A673 (cell line): ENCODE measurements at regions not wholly inside any gene's neighbourhood (a gene's known extent, or its start where the extent isn't known, plus 50 kb on each side); places are given as distances from the start of the nearest gene placed in this dataset.

Source experiments
- BruUV-seq: library from RNA; stranded (reverse); fragments of 400-500 nt; replicated peaks from 2 replicates; lab custom pipeline; 2021; lab: Mats Ljungman, UMichigan
- CTCF ChIA-PET: fragments of 300-600 bp; sonication (Branson Sonifier 250); formaldehyde crosslinking; loops from one replicate; lab custom pipeline; 2022; ENCODE audit warnings: antibody characterized with exemption; lab: Charles Lee
- POLR2A ChIA-PET: fragments of 300-600 bp; sonication (Branson Sonifier 250); formaldehyde crosslinking; loops from one replicate; lab custom pipeline; 2022; ENCODE audit warnings: antibody characterized with exemption; ENCODE audit not compliant: low non-redundant PET; lab: Charles Lee
- DNase-seq: peaks from one replicate; pipeline ENCODE4 v3.0.0-alpha.2; 2015; ENCODE audit warnings: low spot score
- H3K27ac ChIP-seq: fragments of 200-600 bp; sonication (generic); 2 replicates; pipeline ENCODE4 v1.5.1; 2016; ENCODE audit warnings: mixed run types, low read depth, mild to moderate bottlenecking, mixed read lengths, antibody characterized with exemption, low read length; ENCODE audit not compliant: poor library complexity, severe bottlenecking
- H3K27me3 ChIP-seq: fragments of 200-600 bp; sonication (generic); replicated peaks from 2 replicates; pipeline ENCODE4 v1.6.1; 2017; ENCODE audit warnings: mixed run types, low read depth, mild to moderate bottlenecking, mixed read lengths, antibody characterized with exemption, low read length; ENCODE audit not compliant: insufficient read depth, poor library complexity
- H3K36me3 ChIP-seq: fragments of 200-600 bp; sonication (generic); 2 replicates; pipeline ENCODE4 v1.6.1; 2016; ENCODE audit warnings: mixed run types, mild to moderate bottlenecking, mixed read lengths, antibody characterized with exemption, low read length; ENCODE audit not compliant: insufficient read depth, poor library complexity, severe bottlenecking
- H3K4me1 ChIP-seq: fragments of 200-600 bp; sonication (generic); 2 replicates; pipeline ENCODE4 v1.6.1; 2017; ENCODE audit warnings: mixed run types, mild to moderate bottlenecking, mixed read lengths, antibody characterized with exemption, low read length; ENCODE audit not compliant: insufficient read depth, poor library complexity, severe bottlenecking
- H3K4me3 ChIP-seq: fragments of 200-600 bp; sonication (generic); 2 replicates; pipeline ENCODE4 v1.5.1; 2016; ENCODE audit warnings: low read depth, mixed run types, mild to moderate bottlenecking, mixed read lengths, low read length; ENCODE audit not compliant: poor library complexity, severe bottlenecking
- H3K9me3 ChIP-seq: fragments of 200-600 bp; sonication (generic); 2 replicates; pipeline ENCODE4 v1.6.1; 2016; ENCODE audit warnings: mixed run types, low read depth, mild to moderate bottlenecking, mixed read lengths, antibody characterized with exemption, low read length; ENCODE audit not compliant: poor library complexity, severe bottlenecking
- EZH2 ChIP-seq: fragments of 200-600 bp; sonication (generic); IDR thresholded peaks from 2 replicates; pipeline ENCODE4 v1.6.1; 2017; ENCODE audit warnings: borderline replicate concordance, low read depth, mild to moderate bottlenecking, mixed read lengths, antibody characterized with exemption, low read length; ENCODE audit not compliant: poor library complexity, severe bottlenecking
- intact Hi-C: fragments of 100-400 bp; cut with micrococcal nuclease; formaldehyde crosslinking; loops from one replicate; pipeline ENCODE4 v1.10.0; 2022; ENCODE audit not compliant: unreplicated experiment
- TF ChIP-seq, protein P1 (sequence below): fragments of 300-800, 200-600 bp; sonication (generic); conservative IDR thresholded peaks from 2 replicates; pipeline ENCODE4 v1.5.1; 2017; ENCODE audit warnings: low read depth, mild to moderate bottlenecking, antibody characterized with exemption, low read length, moderate library complexity, mixed read lengths

DNA sequence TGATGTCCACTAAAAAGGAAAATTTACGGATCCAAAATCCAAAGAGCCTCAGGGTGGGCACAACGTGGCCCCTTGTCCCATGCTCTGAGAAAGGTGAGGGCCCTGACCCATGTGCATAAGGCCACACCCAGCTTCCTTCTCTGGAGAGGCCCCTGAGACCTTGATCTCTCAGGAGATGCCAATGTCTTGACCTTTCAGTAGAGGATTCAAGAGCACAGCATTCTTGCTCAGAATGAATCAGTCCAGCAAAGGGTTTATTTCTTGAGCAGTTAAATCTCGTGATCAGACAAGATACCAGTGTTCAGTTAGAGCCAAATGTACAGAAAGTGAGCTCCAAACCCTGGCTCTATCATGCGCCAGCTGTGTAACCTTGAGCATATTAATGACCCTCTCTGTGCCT lies 115.9 kb upstream of the DAPK1 start:
- ChIA-PET POLR2A (no interaction called here), CTCF (no interaction called here)
- no peaks in the 10 kb centered on the region for H3K27me3 ChIP-seq
- TF ChIP-seq EZH2, result no peak
- TF ChIP-seq, protein P1, sequence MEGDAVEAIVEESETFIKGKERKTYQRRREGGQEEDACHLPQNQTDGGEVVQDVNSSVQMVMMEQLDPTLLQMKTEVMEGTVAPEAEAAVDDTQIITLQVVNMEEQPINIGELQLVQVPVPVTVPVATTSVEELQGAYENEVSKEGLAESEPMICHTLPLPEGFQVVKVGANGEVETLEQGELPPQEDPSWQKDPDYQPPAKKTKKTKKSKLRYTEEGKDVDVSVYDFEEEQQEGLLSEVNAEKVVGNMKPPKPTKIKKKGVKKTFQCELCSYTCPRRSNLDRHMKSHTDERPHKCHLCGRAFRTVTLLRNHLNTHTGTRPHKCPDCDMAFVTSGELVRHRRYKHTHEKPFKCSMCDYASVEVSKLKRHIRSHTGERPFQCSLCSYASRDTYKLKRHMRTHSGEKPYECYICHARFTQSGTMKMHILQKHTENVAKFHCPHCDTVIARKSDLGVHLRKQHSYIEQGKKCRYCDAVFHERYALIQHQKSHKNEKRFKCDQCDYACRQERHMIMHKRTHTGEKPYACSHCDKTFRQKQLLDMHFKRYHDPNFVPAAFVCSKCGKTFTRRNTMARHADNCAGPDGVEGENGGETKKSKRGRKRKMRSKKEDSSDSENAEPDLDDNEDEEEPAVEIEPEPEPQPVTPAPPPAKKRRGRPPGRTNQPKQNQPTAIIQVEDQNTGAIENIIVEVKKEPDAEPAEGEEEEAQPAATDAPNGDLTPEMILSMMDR, result no peak
- H3K4me1 ChIP-seq, result peaks cover 25% of the 10 kb centered on the region
- H3K27ac ChIP-seq, result no peak overlapping the region
- no peak overlapping the region for H3K4me3 ChIP-seq
- H3K36me3 ChIP-seq, result no peaks in the 10 kb centered on the region
- DNase-seq, result no peak
- intact Hi-C loops, result no loop called here
- no TSS peak for BruUV-seq
- no peaks in the 10 kb centered on the region for H3K9me3 ChIP-seq

DNA sequence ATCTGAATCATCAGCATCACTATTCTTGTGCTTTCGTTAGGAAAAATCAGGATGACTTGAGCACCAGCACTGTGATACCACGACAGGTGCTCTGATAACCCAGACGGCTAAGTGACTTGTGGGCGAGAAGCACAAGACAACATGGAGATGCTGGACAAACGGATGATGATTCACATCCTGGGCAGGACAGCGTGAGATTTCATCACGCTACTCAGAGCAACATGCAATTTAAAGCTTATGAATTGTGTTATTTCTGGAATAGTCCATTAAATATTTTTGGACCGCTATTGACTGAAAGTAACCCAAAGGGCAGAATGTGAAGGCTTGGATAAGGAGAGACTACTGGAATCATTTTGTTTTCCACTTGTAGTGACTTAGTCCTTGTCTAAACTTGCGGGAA lies 114.8 kb upstream of the DAPK1 start:
- TF ChIP-seq, protein P1, result no peak
- no peak for TF ChIP-seq EZH2
- no peaks in the 10 kb centered on the region for H3K9me3 ChIP-seq
- DNase-seq, result peak; percentile 57
- intact Hi-C loops, result no loop called here
- POLR2A ChIA-PET, result no interaction called here
- no peak overlapping the region for H3K27ac ChIP-seq
- H3K27me3 ChIP-seq, result no peaks in the 10 kb centered on the region
- CTCF ChIA-PET, result no interaction called here
- peaks cover 25% of the 10 kb centered on the region for H3K4me1 ChIP-seq
- H3K4me3 ChIP-seq, result no peak overlapping the region
- H3K36me3 ChIP-seq, result no peaks in the 10 kb centered on the region
- BruUV-seq, result no TSS peak

DNA sequence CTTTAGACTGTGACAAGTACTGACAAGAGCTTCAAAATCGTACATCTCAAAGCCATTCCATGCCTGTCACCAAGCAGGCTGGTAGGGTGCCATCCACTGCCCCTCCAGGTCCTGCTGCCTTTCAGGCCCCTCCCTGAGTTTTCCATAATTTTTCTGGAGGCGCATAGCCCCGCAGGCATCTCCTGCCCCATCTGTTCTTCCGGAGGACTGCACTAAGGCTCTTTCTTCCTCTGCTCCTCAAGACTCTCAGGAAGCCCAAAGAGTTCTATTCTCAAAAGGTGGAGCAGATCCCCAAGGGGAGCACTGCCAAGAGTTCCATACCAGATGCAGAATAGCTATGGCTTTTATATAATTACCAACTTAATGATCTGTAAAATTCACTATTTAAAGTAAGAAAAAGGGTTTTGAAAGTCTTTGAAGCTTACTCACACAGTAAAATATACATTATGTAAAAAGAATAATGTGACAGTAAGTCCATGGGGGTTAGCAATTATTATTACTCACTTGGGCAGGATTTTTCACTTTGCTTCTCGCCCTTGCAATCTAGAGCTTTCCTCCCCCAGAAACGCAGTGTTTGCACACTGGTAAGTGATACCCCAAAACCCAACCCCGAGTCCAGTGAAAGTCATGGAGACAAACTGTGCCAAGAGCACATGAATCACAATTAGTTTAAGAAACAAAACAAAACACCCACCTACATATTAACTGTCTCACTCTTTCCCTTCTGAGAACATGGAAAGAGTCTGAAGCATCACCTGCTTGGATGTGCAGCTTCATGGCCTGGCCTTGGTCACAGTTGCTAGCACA lies 114.1 kb upstream of the DAPK1 start:
- TF ChIP-seq, protein P1, result no peak
- no peak for TF ChIP-seq EZH2
- Histone ChIP-seq H3K9me3 (no peaks in the 10 kb centered on the region), H3K27me3 (no peaks in the 10 kb centered on the region), H3K4me1 (peaks cover 25% of the 10 kb centered on the region), H3K27ac (peak overlapping the region; percentile 10), H3K4me3 (no peak overlapping the region), H3K36me3 (no peaks in the 10 kb centered on the region)
- DNase-seq, result peak; percentile 72
- no TSS peak for BruUV-seq
- intact Hi-C loops, result no loop called here
- POLR2A ChIA-PET, result interaction anchor here (0.7 kb wide), 1 partner anchor 62 kb away, joined by 3 read pairs; no protein-coding TSS in a partner anchor
- CTCF ChIA-PET, result no interaction called here
